Stomach (tissue), 4 donors: ENCODE measurements at regions not wholly inside any gene's neighbourhood (a gene's known extent, or its start where the extent isn't known, plus 50 kb on each side); places are given as distances from the start of the nearest gene placed in this dataset.

Experiments
- CTCF ChIP-seq, 7 experiments: fragments of 450-650 bp in 4 of 7; fragments of 200-600 bp in 3 of 7; sonication (generic) in 3 of 7; IDR thresholded peaks; one replicate each; pipeline ENCODE4 v1.5.1; 2016 to 2019; ENCODE audit warnings: antibody characterized with exemption in 7 of 7, control low read depth in 2 of 7, mild to moderate bottlenecking in 1 of 7
- POLR2A ChIP-seq, 4 donors: fragments of 450-650 bp; IDR thresholded peaks; one replicate each; pipeline ENCODE4 v1.6.1; 2016; ENCODE audit warnings: antibody characterized with exemption in 4 of 4, control low read depth in 2 of 4, mild to moderate bottlenecking in 1 of 4, moderate library complexity in 1 of 4
- POLR2AphosphoS5 ChIP-seq, 3 donors: sonication (generic); formaldehyde crosslinking; IDR thresholded peaks; one replicate each; pipeline ENCODE4 v1.6.1; 2016; ENCODE audit warnings: antibody characterized with exemption in 3 of 3

- TF ChIP-seq POLR2AphosphoS5 (IDR thresholded peaks at IDR 0.05) (no peak), CTCF (IDR thresholded peaks at IDR 0.05) (no peak), POLR2A (IDR thresholded peaks at IDR 0.05) (no peak)
Measured at GRCh38 chr2:14991723-14992122, 359.2 kb downstream of the LRATD1 start.
